ENCODE measurements at regions not wholly inside any gene's neighbourhood (a gene's known extent, or its start where the extent isn't known, plus 50 kb on each side); places are given as distances from the start of the nearest gene placed in this dataset.

- FAIRE-seq = no peak
- DNase-seq (ENCODE audit: low spot score in 2 of 2) = no peak
These were observed 1579.3 kb downstream of the HACE1 start for GRCh38 chr6:103280417-103280816.

- FAIRE-seq (no peak), DNase-seq (ENCODE audit: low spot score in 2 of 2) (no peak)
These were observed 1581.8 kb downstream of the HACE1 start for GRCh38 chr6:103277936-103278335.

GRCh38 chr6:103273048-103273447 lies 1586.7 kb downstream of the HACE1 start:
- DNase-seq (ENCODE audit: low spot score in 2 of 2) (no peak), FAIRE-seq (no peak)

- DNase-seq (ENCODE audit: low spot score in 2 of 2) (no peak), FAIRE-seq (no peak)
These were observed 1590.1 kb downstream of the HACE1 start for GRCh38 chr6:103269581-103269980.

GRCh38 chr6:103268335-103268734 lies 1591.4 kb downstream of the HACE1 start:
- FAIRE-seq = no peak
- DNase-seq (ENCODE audit: low spot score in 2 of 2) = no peak

GRCh38 chr6:103264020-103264419 lies 1595.7 kb downstream of the HACE1 start:
- no peak for FAIRE-seq
- DNase-seq (ENCODE audit: low spot score in 2 of 2) = no peak

GRCh38 chr6:103255132-103255531 lies 1604.6 kb downstream of the HACE1 start:
- DNase-seq (ENCODE audit: low spot score in 2 of 2) (no peak), FAIRE-seq (no peak)

GRCh38 chr6:103236923-103237322 lies 1622.8 kb downstream of the HACE1 start:
- no peak for FAIRE-seq
- no peak for DNase-seq (ENCODE audit: low spot score in 2 of 2)

GRCh38 chr6:103231181-103231580 lies 1628.5 kb downstream of the HACE1 start:
- no peak for DNase-seq (ENCODE audit: low spot score in 2 of 2)
- FAIRE-seq = peak; percentile 57

GRCh38 chr6:103215847-103216246 lies 1643.9 kb downstream of the HACE1 start:
- no peak for FAIRE-seq
- DNase-seq (ENCODE audit: low spot score in 2 of 2) = no peak

- FAIRE-seq (no peak), DNase-seq (ENCODE audit: low spot score in 2 of 2) (no peak)
These were observed 1649.0 kb downstream of the HACE1 start for GRCh38 chr6:103210686-103211085.

- DNase-seq (ENCODE audit: low spot score in 2 of 2) (no peak), FAIRE-seq (no peak)
These were observed 1661.3 kb downstream of the HACE1 start for GRCh38 chr6:103198386-103198785.

GRCh38 chr6:103193413-103193812 lies 1666.3 kb downstream of the HACE1 start:
- DNase-seq (ENCODE audit: low spot score in 2 of 2) (no peak), FAIRE-seq (no peak)

- DNase-seq (ENCODE audit: low spot score in 2 of 2) (no peak), FAIRE-seq (no peak)
These were observed 1668.2 kb downstream of the HACE1 start for GRCh38 chr6:103191391-103192093.

GRCh38 chr6:103184776-103185175 lies 1674.9 kb downstream of the HACE1 start:
- DNase-seq (ENCODE audit: low spot score in 2 of 2) (no peak), FAIRE-seq (no peak)

GRCh38 chr6:103183831-103184411 lies 1675.8 kb downstream of the HACE1 start:
- no peak for DNase-seq (ENCODE audit: low spot score in 2 of 2)
- FAIRE-seq = no peak

GRCh38 chr6:103178193-103178592 lies 1681.5 kb downstream of the HACE1 start:
- no peak for FAIRE-seq
- DNase-seq (ENCODE audit: low spot score in 2 of 2) = no peak

- FAIRE-seq (no peak), DNase-seq (ENCODE audit: low spot score in 2 of 2) (no peak)
These were observed 1681.9 kb downstream of the HACE1 start for GRCh38 chr6:103177791-103178190.

GRCh38 chr6:103175056-103175455 lies 1684.7 kb downstream of the HACE1 start:
- FAIRE-seq = no peak
- no peak for DNase-seq (ENCODE audit: low spot score in 2 of 2)

- FAIRE-seq (no peak), DNase-seq (ENCODE audit: low spot score in 2 of 2) (no peak)
These were observed 1692.2 kb downstream of the HACE1 start for GRCh38 chr6:103167345-103168071.

- no peak for FAIRE-seq
These were observed 1704.7 kb downstream of the HACE1 start for GRCh38 chr6:103154779-103155572.

More at GRCh38 chr6:103154779-103155572, 1704.7 kb downstream of the HACE1 start:
- no peak for DNase-seq (ENCODE audit: low spot score in 2 of 2)

All from frontal cortex (tissue), 3 donors.